Central memory CD8-positive, alpha-beta T cell (primary cell): ENCODE measurements at regions not wholly inside any gene's neighbourhood (a gene's known extent, or its start where the extent isn't known, plus 50 kb on each side); places are given as distances from the start of the nearest gene placed in this dataset.
A peak's percentile ranks its signal among the peaks of the same experiment; 100 is the strongest.
"Not testable (repeated sequence)": the region's sequence is repeated elsewhere in the genome, so short reads cannot be mapped to it uniquely, and the experiment has no call there.

Experiments used
- ATAC-seq: fragments of 150-1000 bp; cut with Tn5 transposase; replicated peaks from 2 replicates; pipeline ENCODE4 v1.10.0; 2022; ENCODE audit warnings: mild to moderate bottlenecking, moderate FRiP score, moderate number of reproducible peaks; ENCODE audit not compliant: poor library complexity, severe bottlenecking; ENCODE audit errors: extremely low read depth
- DNase-seq, 2 donors: peaks; one replicate each; pipeline ENCODE4 v3.0.0; 2021; ENCODE audit warnings: low spot score in 2 of 2
- H3K27ac Mint-ChIP-seq: one replicate; pipeline ENCODE4 v1.8.0; 2022; ENCODE audit warnings: low read depth, mild to moderate bottlenecking, moderate library complexity, mixed read lengths
- H3K27me3 Mint-ChIP-seq: one replicate; pipeline ENCODE4 v1.8.0; 2022; ENCODE audit warnings: mixed read lengths
- H3K36me3 Mint-ChIP-seq: one replicate; pipeline ENCODE4 v1.8.0; 2022; ENCODE audit warnings: mild to moderate bottlenecking, moderate library complexity, mixed read lengths; ENCODE audit not compliant: insufficient read depth
- H3K4me1 Mint-ChIP-seq: one replicate; pipeline ENCODE4 v1.8.0; 2022; ENCODE audit warnings: mixed read lengths
- H3K4me3 Mint-ChIP-seq: one replicate; pipeline ENCODE4 v1.8.0; 2022; ENCODE audit warnings: mild to moderate bottlenecking, moderate library complexity, mixed read lengths
- H3K9me3 Mint-ChIP-seq: one replicate; pipeline ENCODE4 v1.8.0; 2022; ENCODE audit warnings: mixed read lengths

- peaks cover 12% of the 10 kb centered on the region for H3K9me3 Mint-ChIP-seq
- H3K36me3 Mint-ChIP-seq, result not testable (repeated sequence)
Measured at GRCh38 chrX:1035931-1036330, 176.5 kb downstream of the CRLF2 start.

GRCh38 chrX:1035206-1035605, 177.2 kb downstream of the CRLF2 start:
- Mint-ChIP-seq H3K4me1 (no peaks in the 10 kb centered on the region), H3K4me3 (no peak overlapping the region), H3K27me3 (no peaks in the 10 kb centered on the region), H3K36me3 (no peaks in the 10 kb centered on the region), H3K27ac (no peak overlapping the region), H3K9me3 (peaks cover 12% of the 10 kb centered on the region)
- ATAC-seq (no peak), DNase-seq (no peak)

More at GRCh38 chrX:1035931-1036330, 176.5 kb downstream of the CRLF2 start:
- DNase-seq, ATAC-seq, H3K4me1 Mint-ChIP-seq, H3K27ac Mint-ChIP-seq, H3K4me3 Mint-ChIP-seq, H3K27me3 Mint-ChIP-seq: not testable (repeated sequence)

GRCh38 chrX:1034717-1035116, 177.7 kb downstream of the CRLF2 start:
- H3K4me1 Mint-ChIP-seq, result no peaks in the 10 kb centered on the region
- no peaks in the 10 kb centered on the region for H3K27me3 Mint-ChIP-seq
- H3K4me3 Mint-ChIP-seq, result no peak overlapping the region
- H3K36me3 Mint-ChIP-seq, result no peaks in the 10 kb centered on the region
- no peak overlapping the region for H3K27ac Mint-ChIP-seq
- DNase-seq (no peak), ATAC-seq (no peak)
- H3K9me3 Mint-ChIP-seq, result peaks cover 12% of the 10 kb centered on the region

- Mint-ChIP-seq H3K9me3 (peaks cover 19% of the 10 kb centered on the region), H3K36me3 (peaks cover 3% of the 10 kb centered on the region), H3K4me3 (no peak overlapping the region), H3K27ac (no peak overlapping the region), H3K27me3 (peaks cover 17% of the 10 kb centered on the region), H3K4me1 (peaks cover 13% of the 10 kb centered on the region)
- no peak for DNase-seq
- ATAC-seq, result no peak
Measured at GRCh38 chrX:1031521-1032430, 180.7 kb downstream of the CRLF2 start.

- peaks cover 21% of the 10 kb centered on the region for H3K27me3 Mint-ChIP-seq
- H3K27ac Mint-ChIP-seq, result no peak overlapping the region
- ATAC-seq (no peak), DNase-seq (no peak)
- H3K4me3 Mint-ChIP-seq, result no peak overlapping the region
- peaks cover 3% of the 10 kb centered on the region for H3K36me3 Mint-ChIP-seq
- peaks cover 14% of the 10 kb centered on the region for H3K9me3 Mint-ChIP-seq
- H3K4me1 Mint-ChIP-seq, result peaks cover 13% of the 10 kb centered on the region
Measured at GRCh38 chrX:1029494-1029893, 183.0 kb downstream of the CRLF2 start.

GRCh38 chrX:1027680-1028079, 184.8 kb downstream of the CRLF2 start:
- no peak for ATAC-seq
- H3K27me3 Mint-ChIP-seq, result peaks cover 21% of the 10 kb centered on the region
- no peak for DNase-seq
- H3K36me3 Mint-ChIP-seq, result peaks cover 3% of the 10 kb centered on the region
- H3K4me1 Mint-ChIP-seq, result peaks cover 13% of the 10 kb centered on the region
- H3K4me3 Mint-ChIP-seq, result peak overlapping the region; percentile 40
- H3K9me3 Mint-ChIP-seq, result peaks cover 7% of the 10 kb centered on the region
- H3K27ac Mint-ChIP-seq, result peak overlapping the region; percentile 68

GRCh38 chrX:1027133-1027532, 185.3 kb downstream of the CRLF2 start:
- DNase-seq, result no peak

GRCh38 chrX:1026263-1027015, 186.0 kb downstream of the CRLF2 start:
- Mint-ChIP-seq H3K36me3 (peaks cover 3% of the 10 kb centered on the region), H3K27ac (no peak overlapping the region)

More at GRCh38 chrX:1027133-1027532, 185.3 kb downstream of the CRLF2 start:
- no peak for ATAC-seq
- Mint-ChIP-seq H3K4me3 (peak overlapping the region; percentile 40), H3K36me3 (peaks cover 3% of the 10 kb centered on the region), H3K4me1 (peaks cover 13% of the 10 kb centered on the region), H3K27ac (peak overlapping the region; percentile 68), H3K9me3 (peaks cover 7% of the 10 kb centered on the region), H3K27me3 (peaks cover 21% of the 10 kb centered on the region)

GRCh38 chrX:1025413-1025812, 187.0 kb downstream of the CRLF2 start:
- H3K4me1 Mint-ChIP-seq, result peaks cover 13% of the 10 kb centered on the region
- H3K36me3 Mint-ChIP-seq, result peaks cover 3% of the 10 kb centered on the region
- peaks cover 7% of the 10 kb centered on the region for H3K9me3 Mint-ChIP-seq
- H3K27ac Mint-ChIP-seq, result no peak overlapping the region
- ATAC-seq (no peak), DNase-seq (no peak)
- H3K27me3 Mint-ChIP-seq, result peaks cover 21% of the 10 kb centered on the region
- H3K4me3 Mint-ChIP-seq, result no peak overlapping the region

More at GRCh38 chrX:1026263-1027015, 186.0 kb downstream of the CRLF2 start:
- Mint-ChIP-seq H3K27me3 (peaks cover 21% of the 10 kb centered on the region), H3K4me1 (peaks cover 13% of the 10 kb centered on the region), H3K9me3 (peaks cover 7% of the 10 kb centered on the region), H3K4me3 (peak overlapping the region; percentile 40)
- no peak for ATAC-seq
- DNase-seq, result no peak

GRCh38 chrX:1023676-1024075, 188.8 kb downstream of the CRLF2 start:
- H3K36me3 Mint-ChIP-seq, result peaks cover 3% of the 10 kb centered on the region
- peaks cover 21% of the 10 kb centered on the region for H3K27me3 Mint-ChIP-seq
- peaks cover 7% of the 10 kb centered on the region for H3K9me3 Mint-ChIP-seq
- no peak overlapping the region for H3K27ac Mint-ChIP-seq
- H3K4me3 Mint-ChIP-seq, result no peak overlapping the region
- H3K4me1 Mint-ChIP-seq, result peaks cover 13% of the 10 kb centered on the region
- no peak for ATAC-seq
- DNase-seq, result no peak

- not testable (repeated sequence) for DNase-seq, H3K9me3 Mint-ChIP-seq, H3K27ac Mint-ChIP-seq, H3K4me3 Mint-ChIP-seq, H3K4me1 Mint-ChIP-seq, H3K36me3 Mint-ChIP-seq, ATAC-seq, H3K27me3 Mint-ChIP-seq
Measured at GRCh38 chrX:1021314-1021993, 191.0 kb downstream of the CRLF2 start.

GRCh38 chrX:1020634-1021166, 191.7 kb downstream of the CRLF2 start:
- Mint-ChIP-seq H3K27me3 (no peaks in the 10 kb centered on the region), H3K4me1 (no peaks in the 10 kb centered on the region), H3K27ac (no peak overlapping the region), H3K4me3 (no peak overlapping the region), H3K36me3 (no peaks in the 10 kb centered on the region), H3K9me3 (no peaks in the 10 kb centered on the region)
- ATAC-seq (no peak), DNase-seq (no peak)
